ENCODE measurements at regions not wholly inside any gene's neighbourhood (a gene's known extent, or its start where the extent isn't known, plus 50 kb on each side); places are given as distances from the start of the nearest gene placed in this dataset.

- no peak for DNase-seq (ENCODE audit: insufficient read length, low spot score)
- TF ChIP-seq CTCF (IDR thresholded peaks at IDR 0.05; ENCODE audit: insufficient read depth, missing control alignments) = no peak
- FAIRE-seq = no peak
Observed at GRCh38 chr12:29081101-29081500, 68.0 kb upstream of the FAR2 start.

- DNase-seq (ENCODE audit: insufficient read length, low spot score) (no peak), FAIRE-seq (no peak)
- no peak for TF ChIP-seq CTCF (IDR thresholded peaks at IDR 0.05; ENCODE audit: insufficient read depth, missing control alignments)
Observed at GRCh38 chr12:29082522-29082921, 66.6 kb upstream of the FAR2 start.

GRCh38 chr12:29086325-29087271 is 62.5 kb upstream of the FAR2 start:
- no peak for DNase-seq (ENCODE audit: insufficient read length, low spot score)
- FAIRE-seq = no peak
- no peak for TF ChIP-seq CTCF (IDR thresholded peaks at IDR 0.05; ENCODE audit: insufficient read depth, missing control alignments)

GRCh38 chr12:29088611-29089219 is 60.4 kb upstream of the FAR2 start:
- no peak for DNase-seq (ENCODE audit: insufficient read length, low spot score)
- TF ChIP-seq CTCF (IDR thresholded peaks at IDR 0.05; ENCODE audit: insufficient read depth, missing control alignments) = peak; percentile 39
- FAIRE-seq = peak; percentile 6
